ENCODE measurements at regions not wholly inside any gene's neighbourhood (a gene's known extent, or its start where the extent isn't known, plus 50 kb on each side); places are given as distances from the start of the nearest gene placed in this dataset.
"Not testable (repeated sequence)": the region's sequence is repeated elsewhere in the genome, so short reads cannot be mapped to it uniquely, and the experiment has no call there.

DNA sequence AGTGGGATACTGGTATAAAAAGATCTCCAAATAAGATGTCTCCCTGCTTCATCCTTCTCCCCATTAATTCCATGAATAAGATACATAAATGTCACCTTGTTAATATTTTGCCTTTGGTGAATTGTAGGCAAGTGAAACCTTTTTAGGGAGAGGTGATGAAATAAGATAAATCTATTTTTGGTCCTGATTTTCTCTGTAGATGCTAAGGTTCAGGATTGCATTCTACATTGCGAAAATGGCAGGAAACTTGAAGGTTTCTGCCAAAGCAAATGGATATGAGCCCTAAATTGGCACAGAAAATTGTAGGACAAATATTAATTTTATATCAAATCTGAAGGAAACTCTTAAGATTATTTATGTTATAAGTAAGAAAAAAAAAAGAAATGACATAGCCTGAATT is 107.1 kb downstream of the PLPPR4 start:
- H3K36me3 ChIP-seq: no peaks in the 10 kb centered on the region
- no peaks in the 10 kb centered on the region for H3K4me1 ChIP-seq
- no peak overlapping the region for H3K27ac ChIP-seq
- TF ChIP-seq, protein P1, sequence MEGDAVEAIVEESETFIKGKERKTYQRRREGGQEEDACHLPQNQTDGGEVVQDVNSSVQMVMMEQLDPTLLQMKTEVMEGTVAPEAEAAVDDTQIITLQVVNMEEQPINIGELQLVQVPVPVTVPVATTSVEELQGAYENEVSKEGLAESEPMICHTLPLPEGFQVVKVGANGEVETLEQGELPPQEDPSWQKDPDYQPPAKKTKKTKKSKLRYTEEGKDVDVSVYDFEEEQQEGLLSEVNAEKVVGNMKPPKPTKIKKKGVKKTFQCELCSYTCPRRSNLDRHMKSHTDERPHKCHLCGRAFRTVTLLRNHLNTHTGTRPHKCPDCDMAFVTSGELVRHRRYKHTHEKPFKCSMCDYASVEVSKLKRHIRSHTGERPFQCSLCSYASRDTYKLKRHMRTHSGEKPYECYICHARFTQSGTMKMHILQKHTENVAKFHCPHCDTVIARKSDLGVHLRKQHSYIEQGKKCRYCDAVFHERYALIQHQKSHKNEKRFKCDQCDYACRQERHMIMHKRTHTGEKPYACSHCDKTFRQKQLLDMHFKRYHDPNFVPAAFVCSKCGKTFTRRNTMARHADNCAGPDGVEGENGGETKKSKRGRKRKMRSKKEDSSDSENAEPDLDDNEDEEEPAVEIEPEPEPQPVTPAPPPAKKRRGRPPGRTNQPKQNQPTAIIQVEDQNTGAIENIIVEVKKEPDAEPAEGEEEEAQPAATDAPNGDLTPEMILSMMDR (IDR thresholded peaks at IDR 0.05): no peak
- H3K27me3 ChIP-seq: no peaks in the 10 kb centered on the region
- H3K4me3 ChIP-seq: no peak overlapping the region
- intact Hi-C loops (cut with DNase I; ENCODE audit: low total_unique reads): no loop called here
- H3K9me3 ChIP-seq: no peaks in the 10 kb centered on the region
- DNase-seq: no peak

DNA sequence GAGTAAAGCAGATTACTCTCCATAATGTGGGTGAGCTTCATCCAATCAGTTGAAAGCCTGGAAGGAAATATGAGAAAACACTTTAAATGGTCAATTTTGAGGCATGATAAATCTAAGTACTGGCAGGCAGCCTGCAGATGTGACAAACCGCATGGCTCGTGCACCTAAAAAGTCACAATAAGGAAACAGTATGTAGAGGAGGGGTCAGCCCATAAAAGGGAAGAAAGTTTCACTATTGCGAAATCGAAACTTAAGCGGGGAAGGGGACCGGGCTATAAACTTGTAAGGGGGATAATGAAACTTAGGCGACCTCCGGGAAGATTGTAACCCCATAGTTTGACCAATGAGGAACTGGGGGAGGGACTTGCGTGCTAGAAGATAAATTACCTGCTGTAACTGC is 109.8 kb downstream of the PLPPR4 start:
- no peaks in the 10 kb centered on the region for H3K9me3 ChIP-seq
- no peaks in the 10 kb centered on the region for H3K4me1 ChIP-seq
- H3K27ac ChIP-seq: no peak overlapping the region
- DNase-seq: no peak
- TF ChIP-seq, protein P1 (IDR thresholded peaks at IDR 0.05): no peak
- H3K27me3 ChIP-seq: no peaks in the 10 kb centered on the region
- intact Hi-C loops (cut with DNase I; ENCODE audit: low total_unique reads): no loop called here
- no peak overlapping the region for H3K4me3 ChIP-seq
- no peaks in the 10 kb centered on the region for H3K36me3 ChIP-seq

DNA sequence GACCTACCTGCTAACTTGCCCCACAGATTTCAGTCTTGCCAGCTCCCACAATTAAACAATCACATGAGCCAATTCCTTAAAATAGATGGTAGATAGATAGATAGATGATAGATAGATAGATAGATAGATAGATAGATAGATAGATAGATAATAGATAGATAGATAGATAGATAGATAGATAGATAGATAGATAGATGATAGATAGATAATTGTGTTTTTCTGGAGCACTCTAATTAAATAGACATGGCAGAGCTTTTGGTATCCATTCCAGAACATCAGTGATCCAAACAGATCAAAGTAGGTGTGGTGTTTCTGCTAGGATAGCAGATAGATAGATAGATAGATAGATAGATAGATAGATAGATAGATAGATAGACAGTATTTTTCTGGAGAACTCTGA is 110.4 kb downstream of the PLPPR4 start:
- intact Hi-C loops (cut with DNase I; ENCODE audit: low total_unique reads); DNase-seq; H3K4me3 ChIP-seq; H3K4me1 ChIP-seq; H3K36me3 ChIP-seq; H3K27ac ChIP-seq; H3K9me3 ChIP-seq; H3K27me3 ChIP-seq: not testable (repeated sequence)

DNA sequence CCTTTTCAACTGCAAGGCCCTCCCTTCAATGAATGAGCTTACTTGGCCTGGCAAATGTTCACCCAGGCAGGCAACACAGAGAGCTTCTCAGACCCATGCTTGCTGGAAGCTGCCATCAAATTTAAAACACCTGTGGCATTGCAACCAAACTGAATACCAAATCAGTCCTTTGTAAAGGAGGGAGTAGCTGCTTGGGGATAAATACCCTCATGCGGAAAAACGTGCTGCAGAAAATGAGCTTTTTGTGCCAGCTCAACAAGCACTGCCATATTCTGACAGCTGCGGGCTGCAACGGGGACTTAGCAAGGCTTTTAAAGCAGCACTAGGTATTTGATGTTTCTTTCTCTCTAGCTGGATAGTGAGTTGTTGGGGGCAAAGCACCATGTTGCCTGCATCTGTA is 119.7 kb downstream of the PLPPR4 start:
- Histone ChIP-seq H3K36me3 (no peaks in the 10 kb centered on the region), H3K4me1 (no peaks in the 10 kb centered on the region), H3K27me3 (no peaks in the 10 kb centered on the region), H3K9me3 (no peaks in the 10 kb centered on the region), H3K4me3 (no peak overlapping the region), H3K27ac (no peak overlapping the region)
- DNase-seq: no peak
- intact Hi-C loops (cut with DNase I; ENCODE audit: low total_unique reads): no loop called here
- TF ChIP-seq, protein P1 (IDR thresholded peaks at IDR 0.05): no peak

DNA sequence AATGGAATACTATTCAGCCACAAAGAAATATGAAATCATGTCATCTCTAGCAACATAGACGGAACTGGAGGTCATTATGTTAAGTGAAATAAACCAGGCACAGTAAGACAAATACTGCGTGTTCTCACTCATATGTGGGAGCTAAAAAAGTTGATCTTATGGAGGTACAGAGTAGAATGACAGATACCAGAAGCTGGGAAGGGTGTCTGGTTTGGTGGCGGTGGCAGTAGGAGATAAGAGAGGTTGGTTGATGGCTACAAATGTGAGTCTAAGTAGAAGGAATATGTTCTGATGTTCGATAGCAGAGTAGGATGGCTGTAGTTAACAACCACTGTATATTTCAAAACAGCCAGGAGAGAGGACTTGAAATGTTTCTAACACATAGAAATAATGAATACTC is 121.6 kb downstream of the PLPPR4 start:
- H3K27ac ChIP-seq: no peak overlapping the region
- no peaks in the 10 kb centered on the region for H3K4me1 ChIP-seq
- DNase-seq: no peak
- no peaks in the 10 kb centered on the region for H3K27me3 ChIP-seq
- no peak overlapping the region for H3K4me3 ChIP-seq
- TF ChIP-seq, protein P1 (IDR thresholded peaks at IDR 0.05): no peak
- intact Hi-C loops (cut with DNase I; ENCODE audit: low total_unique reads): no loop called here
- no peaks in the 10 kb centered on the region for H3K9me3 ChIP-seq
- H3K36me3 ChIP-seq: no peaks in the 10 kb centered on the region

DNA sequence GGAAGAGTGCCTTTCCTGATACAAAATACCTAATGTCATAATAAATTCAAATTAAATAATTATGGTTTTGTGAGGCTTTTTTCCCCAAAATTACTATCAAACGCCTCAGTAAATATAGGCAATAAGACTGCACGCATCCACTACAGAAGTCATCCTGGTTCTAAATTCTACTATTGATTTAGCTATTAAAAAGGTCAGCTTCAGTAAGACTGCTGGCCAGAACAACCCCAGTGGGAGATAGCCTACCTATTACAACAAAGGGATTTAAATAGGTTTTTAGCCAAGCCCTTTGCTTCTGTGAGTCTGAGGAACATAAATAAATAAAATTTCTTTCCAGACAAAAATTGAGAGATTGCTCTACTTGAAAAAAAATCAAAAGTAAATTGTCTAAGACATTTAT is 132.1 kb downstream of the PLPPR4 start:
- no peaks in the 10 kb centered on the region for H3K27me3 ChIP-seq
- no peak overlapping the region for H3K27ac ChIP-seq
- intact Hi-C loops (cut with DNase I; ENCODE audit: low total_unique reads): no loop called here
- TF ChIP-seq, protein P1 (IDR thresholded peaks at IDR 0.05): no peak
- H3K9me3 ChIP-seq: no peaks in the 10 kb centered on the region
- no peaks in the 10 kb centered on the region for H3K36me3 ChIP-seq
- H3K4me3 ChIP-seq: no peak overlapping the region
- DNase-seq: no peak
- H3K4me1 ChIP-seq: no peaks in the 10 kb centered on the region

Data from tibial artery (tissue), 4 donors.